GM19035 (cell line): ENCODE measurements at regions not wholly inside any gene's neighbourhood (a gene's known extent, or its start where the extent isn't known, plus 50 kb on each side); places are given as distances from the start of the nearest gene placed in this dataset.

Experiments
- ATAC-seq: cut with Tn5 transposase; IDR thresholded peaks from one replicate; pipeline ENCODE4 v1.9.1; 2021; ENCODE audit not compliant: unreplicated experiment

DNA sequence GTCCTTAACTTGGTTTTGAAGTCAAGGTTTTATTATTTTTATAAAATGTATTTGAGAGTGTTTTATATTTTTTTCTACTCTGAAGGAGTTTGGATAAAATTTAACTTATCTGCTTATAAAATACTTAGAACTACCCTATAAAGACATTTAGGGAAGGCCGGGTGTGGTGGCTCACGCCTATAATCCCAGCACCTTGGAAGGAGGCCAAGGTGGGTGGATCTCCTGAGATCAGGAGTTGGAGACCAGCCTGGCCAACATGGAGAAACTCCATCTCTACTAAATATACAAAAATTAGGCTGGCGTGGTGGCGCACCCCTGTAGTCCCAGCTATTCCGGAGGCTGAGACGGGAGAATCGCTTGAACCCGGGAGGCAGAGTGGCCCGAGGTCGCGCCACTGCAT is 486.4 kb downstream of the DSC3 start:
- no peak for ATAC-seq

GRCh38 chr18:30545393-30545792 is 497.1 kb downstream of the DSC3 start:
- ATAC-seq, result no peak

DNA sequence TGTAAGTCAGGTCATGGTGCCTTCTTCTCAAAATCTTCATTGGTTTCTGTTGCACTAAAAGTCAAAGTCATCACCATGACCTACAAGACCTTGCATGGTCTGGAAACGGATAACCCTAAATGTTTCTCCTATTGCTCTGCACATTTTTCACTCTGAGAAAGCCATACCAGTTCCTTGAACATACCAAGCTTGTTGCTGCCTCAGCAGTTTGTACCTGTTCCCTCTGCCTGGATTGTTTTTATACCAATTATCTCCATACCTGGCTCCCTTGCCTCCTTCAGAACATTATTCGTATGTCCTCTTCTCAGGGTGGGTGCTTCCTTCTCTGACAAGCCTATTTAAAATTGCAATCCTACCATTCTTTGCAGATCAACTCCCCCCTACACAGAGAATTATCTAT is 498.4 kb downstream of the DSC3 start:
- no peak for ATAC-seq

GRCh38 chr18:30533716-30534115 is 508.8 kb downstream of the DSC3 start:
- no peak for ATAC-seq

GRCh38 chr18:30527917-30528316 is 514.6 kb downstream of the DSC3 start:
- no peak for ATAC-seq

DNA sequence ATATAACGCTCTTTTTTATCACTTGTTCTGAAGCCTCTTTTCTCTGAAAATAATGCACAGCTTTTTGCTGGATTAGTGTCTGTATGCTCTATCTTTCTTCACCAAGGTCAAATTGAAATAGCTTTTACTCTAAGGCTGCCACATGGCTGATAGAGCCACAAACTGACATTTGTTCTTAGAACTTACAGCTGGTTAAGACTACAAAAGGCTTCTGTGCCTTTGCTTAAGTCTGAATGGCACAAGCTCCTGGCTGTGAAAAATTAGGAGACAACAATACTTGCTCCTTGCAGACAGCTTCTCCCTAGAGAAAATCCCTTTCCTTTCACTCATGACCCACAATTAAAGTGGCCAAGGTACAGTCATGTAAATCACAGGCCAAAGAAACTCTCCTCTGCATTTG is 515.3 kb downstream of the DSC3 start:
- ATAC-seq, result no peak

- no peak for ATAC-seq
Observed at GRCh38 chr18:30522288-30522929, 520.1 kb downstream of the DSC3 start.

GRCh38 chr18:30514059-30514458 is 528.5 kb downstream of the DSC3 start:
- no peak for ATAC-seq

DNA sequence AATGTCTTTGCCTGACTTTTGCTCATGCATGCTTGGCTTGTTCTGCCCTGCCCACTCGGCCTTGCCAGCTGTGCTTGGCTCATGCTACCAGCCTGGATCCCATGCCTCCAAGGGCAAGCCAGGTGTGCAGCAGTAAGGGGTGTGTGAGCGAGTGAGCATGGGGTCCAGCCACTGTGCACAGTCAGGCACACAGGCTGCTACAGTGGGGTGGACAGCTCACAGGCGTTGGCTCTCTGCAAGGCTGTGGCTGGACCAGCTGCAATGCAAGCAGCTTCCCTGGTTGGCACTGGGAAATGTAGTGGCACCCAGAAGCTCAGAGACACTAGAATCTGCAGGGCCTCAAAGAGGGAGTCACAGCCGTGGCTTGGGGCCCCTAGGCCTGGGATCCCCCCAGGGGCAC is 529.7 kb downstream of the DSC3 start:
- ATAC-seq, result no peak

DNA sequence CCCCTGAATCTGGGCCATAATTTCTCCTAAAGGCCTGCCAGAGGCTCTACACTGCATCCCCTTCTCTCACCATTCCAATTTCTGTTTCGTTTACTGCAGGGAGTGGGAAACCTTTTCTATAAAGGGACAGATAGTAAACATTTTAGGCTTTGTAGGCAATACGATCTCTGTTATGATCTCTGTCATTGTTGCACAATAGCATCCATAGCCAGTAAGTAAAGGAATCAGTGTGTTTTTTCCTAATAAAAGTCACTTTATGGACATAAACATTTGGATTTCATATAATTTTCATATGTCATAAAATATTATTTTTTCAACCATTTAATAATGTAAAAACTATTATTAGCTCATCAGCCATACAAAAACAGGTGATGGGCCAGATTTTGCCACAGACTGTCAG is 531.7 kb downstream of the DSC3 start:
- ATAC-seq, result no peak

GRCh38 chr18:30501594-30501993 is 540.9 kb downstream of the DSC3 start:
- ATAC-seq, result no peak

- no peak for ATAC-seq
Observed at GRCh38 chr18:30500240-30500945, 542.1 kb downstream of the DSC3 start.

DNA sequence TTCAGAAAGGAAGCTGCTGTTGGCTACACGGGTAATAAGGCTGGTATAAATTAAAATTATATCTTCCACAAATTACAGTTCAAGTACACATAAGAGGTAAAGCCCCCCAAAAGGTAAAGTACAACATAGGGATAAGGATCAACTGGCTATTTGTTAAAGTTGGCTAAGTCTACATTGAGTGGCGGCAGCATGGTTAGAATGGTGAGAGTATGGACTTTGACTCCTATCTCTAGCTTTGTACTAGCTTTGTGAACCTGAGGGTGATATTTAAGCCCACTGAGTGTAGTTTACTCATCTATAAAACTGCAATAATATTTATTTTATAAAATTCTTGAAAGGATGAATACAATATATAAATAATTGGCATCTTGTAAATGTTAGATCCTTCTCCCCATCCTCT is 542.8 kb downstream of the DSC3 start:
- no peak for ATAC-seq

DNA sequence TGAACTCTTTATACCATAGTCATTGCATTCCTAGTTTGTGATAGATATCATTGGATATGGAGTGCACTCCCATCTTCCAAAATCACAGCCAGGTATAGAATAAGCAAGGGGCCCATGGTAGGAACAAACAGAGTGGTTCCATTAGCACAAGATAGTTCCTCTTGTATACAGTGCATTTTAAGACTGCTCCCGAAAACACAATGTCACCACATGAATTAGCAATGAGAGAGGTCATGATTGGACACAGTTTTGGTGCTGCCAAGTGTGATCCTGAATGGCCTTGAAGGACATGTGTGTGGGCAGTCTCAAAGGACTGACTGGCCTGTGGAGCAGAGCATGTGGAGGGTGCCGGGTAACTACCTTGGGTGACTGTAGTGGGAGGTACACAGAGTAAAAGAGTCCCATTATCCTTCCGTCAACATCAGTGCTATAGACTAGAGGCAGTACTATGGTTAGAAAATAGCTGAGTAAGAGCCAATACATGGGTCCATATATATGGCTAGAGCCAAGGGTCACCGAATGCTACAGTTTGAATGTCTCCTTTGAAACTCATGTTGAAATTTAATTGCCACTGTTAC is 549.9 kb downstream of the DSC3 start:
- ATAC-seq, result no peak

- no peak for ATAC-seq
Observed at GRCh38 chr18:30491815-30492551, 550.6 kb downstream of the DSC3 start.

DNA sequence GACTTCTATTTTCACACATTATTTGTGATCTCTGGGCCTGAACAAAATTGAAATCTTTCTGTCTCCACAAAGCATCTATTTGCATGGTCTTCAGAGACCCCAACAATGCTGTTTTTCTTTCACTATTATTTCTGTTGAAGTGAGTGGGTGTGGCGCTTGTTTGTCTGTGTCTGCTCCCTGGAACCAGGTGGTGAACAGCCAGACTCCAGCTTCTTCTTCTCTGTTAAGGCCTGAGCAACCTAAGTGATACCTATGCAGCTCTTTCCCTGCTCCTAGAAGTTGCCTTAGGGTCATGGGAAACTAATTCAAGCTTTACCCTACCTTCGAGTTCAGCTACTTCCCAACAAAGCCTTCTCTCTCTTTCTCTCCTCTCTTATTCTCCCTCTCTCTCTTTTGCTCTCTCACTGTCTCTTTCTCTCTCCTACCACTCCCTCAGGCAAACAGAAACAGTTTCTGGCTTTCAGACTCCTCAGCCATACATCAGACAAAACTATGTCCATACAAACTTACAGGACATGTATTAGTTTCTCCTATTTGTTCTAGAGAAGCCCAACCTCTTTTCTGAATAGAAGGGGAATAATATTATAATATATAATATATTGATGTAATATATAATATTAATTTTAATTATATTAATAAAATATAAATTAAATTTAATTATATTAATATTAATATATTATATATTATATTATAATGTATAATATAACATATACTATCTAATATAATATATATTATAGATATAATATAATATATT is 552.5 kb downstream of the DSC3 start:
- no peak for ATAC-seq

DNA sequence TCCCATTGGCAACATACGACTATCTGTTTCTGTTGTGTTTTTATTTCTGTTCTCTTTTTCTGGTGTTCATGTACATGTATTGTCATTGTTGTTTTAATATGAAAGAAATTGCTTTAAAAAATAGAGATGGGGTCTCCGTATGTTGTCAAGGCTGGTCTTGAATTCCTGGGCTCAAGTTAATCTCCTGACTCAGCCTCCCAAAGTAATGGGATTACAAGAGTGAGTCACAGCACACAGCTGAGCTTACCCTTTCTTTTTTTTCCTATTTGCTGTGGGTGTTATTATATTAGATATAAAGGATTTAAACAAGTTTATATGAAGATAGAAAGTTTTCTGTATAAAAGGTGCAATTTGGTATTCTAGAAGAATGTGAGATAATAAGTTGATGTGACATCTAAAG is 554.6 kb downstream of the DSC3 start:
- no peak for ATAC-seq

GRCh38 chr18:30486856-30487255 is 555.7 kb downstream of the DSC3 start:
- ATAC-seq, result no peak

DNA sequence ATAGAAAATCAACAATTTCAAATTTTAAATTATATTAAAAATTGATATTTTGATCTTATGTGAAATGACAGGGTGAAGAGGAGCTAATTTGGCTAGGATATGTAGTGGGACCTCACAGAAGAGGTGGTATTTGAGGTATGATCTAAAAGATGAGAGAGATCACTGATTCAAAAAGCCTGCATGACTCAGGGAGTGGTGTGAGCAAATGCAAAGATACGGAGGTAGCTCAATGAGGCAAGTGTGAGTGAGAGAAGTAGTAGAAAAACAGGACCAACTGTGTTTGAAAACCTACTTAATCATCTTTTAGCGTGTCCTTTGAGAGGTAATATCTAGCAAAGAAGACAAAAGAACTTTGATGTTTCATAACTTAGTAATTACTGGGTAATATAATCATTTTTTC is 557.5 kb downstream of the DSC3 start:
- no peak for ATAC-seq

GRCh38 chr18:30481871-30482270 is 560.7 kb downstream of the DSC3 start:
- ATAC-seq, result no peak

DNA sequence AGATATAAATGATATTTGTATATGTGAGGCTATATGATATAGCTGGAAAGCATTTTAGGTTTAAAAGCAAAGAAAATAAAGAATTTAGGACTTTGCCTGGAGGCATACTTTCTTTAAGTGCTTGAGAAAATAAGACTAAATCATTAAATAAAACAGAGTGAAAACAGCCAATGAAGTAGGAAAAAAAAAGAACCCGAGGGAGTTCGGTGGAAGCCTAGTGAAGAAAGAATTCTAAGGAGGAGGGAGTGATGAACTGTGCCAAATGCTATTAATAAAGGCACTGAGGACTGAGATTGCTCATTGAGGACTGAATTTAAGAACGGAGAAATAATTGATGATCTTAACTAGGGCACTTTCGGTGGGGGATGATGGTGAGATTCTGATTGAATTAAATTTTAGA is 573.5 kb downstream of the DSC3 start:
- no peak for ATAC-seq
